GM13976 (cell line): ENCODE measurements at regions not wholly inside any gene's neighbourhood (a gene's known extent, or its start where the extent isn't known, plus 50 kb on each side); places are given as distances from the start of the nearest gene placed in this dataset.

ENCODE experiments used
- DNase-seq: peaks from one replicate; pipeline ENCODE4 v3.0.0; 2012; ENCODE audit warnings: low spot score
- in situ Hi-C: fragments of 300-500 bp; cut with MboI; formaldehyde crosslinking; loops from one replicate; pipeline ENCODE4 v1.12.0; 2022; ENCODE audit warnings: low sequenced_read_pairs, mixed read lengths, inconsistent platforms; ENCODE audit not compliant: unreplicated experiment
- TF ChIP-seq, protein P1 (sequence below): IDR thresholded peaks from 2 replicates; pipeline ENCODE4 v1.5.1; 2012; ENCODE audit warnings: borderline replicate concordance, mild to moderate bottlenecking; ENCODE audit not compliant: insufficient read depth; ENCODE audit errors: extremely low read depth, missing control alignments, control extremely low read depth

DNA sequence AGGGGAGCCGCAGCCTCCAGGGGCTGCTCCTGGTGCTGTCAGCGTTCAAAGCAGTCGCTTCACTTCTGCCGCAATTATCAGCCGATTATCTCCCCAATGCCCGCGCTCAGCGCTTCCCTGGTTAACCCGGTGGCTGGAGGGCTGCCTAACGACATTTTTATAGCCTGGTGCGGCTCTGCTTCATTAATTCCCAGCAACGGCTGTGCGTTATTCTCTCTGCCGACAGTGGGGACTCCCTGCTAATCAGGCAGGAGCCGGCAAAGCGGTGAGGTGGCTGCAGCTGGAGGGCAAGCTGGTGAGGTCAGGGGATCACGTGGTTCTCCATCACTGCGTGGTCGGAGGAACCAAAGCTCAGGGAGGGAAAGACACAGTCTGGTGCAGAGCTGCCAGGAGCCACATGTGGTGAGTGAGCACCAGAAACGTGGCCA lies 62.9 kb downstream of the GLRX5 start:
- DNase-seq: no peak
- TF ChIP-seq, protein P1, sequence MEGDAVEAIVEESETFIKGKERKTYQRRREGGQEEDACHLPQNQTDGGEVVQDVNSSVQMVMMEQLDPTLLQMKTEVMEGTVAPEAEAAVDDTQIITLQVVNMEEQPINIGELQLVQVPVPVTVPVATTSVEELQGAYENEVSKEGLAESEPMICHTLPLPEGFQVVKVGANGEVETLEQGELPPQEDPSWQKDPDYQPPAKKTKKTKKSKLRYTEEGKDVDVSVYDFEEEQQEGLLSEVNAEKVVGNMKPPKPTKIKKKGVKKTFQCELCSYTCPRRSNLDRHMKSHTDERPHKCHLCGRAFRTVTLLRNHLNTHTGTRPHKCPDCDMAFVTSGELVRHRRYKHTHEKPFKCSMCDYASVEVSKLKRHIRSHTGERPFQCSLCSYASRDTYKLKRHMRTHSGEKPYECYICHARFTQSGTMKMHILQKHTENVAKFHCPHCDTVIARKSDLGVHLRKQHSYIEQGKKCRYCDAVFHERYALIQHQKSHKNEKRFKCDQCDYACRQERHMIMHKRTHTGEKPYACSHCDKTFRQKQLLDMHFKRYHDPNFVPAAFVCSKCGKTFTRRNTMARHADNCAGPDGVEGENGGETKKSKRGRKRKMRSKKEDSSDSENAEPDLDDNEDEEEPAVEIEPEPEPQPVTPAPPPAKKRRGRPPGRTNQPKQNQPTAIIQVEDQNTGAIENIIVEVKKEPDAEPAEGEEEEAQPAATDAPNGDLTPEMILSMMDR: no peak
- in situ Hi-C loops: no loop called here

GRCh38 chr14:95601650-95602049 lies 66.8 kb downstream of the GLRX5 start:
- TF ChIP-seq, protein P1: no peak
- in situ Hi-C loops: no loop called here
- DNase-seq: no peak

DNA sequence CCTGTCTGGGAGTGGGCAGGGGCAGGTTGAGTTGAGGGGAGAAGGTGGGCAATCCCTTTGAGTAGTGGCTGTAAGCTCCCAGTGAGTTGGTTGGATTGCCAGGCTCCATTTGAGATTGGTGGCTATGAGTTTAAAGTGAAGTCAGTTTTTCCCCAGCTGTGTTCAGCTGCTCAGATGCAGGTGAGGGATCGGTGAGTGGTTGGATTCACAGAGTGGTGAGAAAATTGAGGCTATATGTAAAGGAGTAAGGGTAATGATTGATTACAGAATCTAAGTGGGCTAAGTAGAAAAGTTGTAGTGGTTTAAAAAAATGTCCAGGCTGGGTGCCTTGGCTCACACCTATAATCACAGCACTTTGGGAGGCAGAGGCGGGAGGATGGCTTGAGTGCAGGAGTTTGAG lies 68.6 kb downstream of the GLRX5 start:
- in situ Hi-C loops: no loop called here
- TF ChIP-seq, protein P1: no peak

DNA sequence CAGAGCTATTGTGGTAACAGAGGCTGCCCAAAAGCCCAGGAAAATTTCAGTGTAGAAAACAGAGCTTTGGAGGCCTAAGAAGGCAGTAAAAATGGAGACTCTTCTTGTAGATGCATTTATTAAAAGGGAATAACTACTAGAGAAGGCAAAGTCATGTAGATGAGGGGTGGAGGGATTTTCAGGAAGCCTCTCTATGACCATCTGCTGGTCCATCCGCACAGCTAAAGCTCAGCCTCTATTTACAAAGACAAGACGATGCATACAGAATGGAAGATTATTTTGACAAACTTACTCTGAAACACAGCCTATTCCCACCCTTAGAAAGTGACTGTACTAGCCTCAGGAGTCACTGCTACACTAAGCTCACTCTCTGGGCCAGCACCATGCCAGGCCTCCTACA lies 71.4 kb downstream of the GLRX5 start:
- TF ChIP-seq, protein P1: no peak
- in situ Hi-C loops: no loop called here
- DNase-seq: no peak

More for the DNA sequence above, 68.6 kb downstream of the GLRX5 start:
- DNase-seq: no peak

DNA sequence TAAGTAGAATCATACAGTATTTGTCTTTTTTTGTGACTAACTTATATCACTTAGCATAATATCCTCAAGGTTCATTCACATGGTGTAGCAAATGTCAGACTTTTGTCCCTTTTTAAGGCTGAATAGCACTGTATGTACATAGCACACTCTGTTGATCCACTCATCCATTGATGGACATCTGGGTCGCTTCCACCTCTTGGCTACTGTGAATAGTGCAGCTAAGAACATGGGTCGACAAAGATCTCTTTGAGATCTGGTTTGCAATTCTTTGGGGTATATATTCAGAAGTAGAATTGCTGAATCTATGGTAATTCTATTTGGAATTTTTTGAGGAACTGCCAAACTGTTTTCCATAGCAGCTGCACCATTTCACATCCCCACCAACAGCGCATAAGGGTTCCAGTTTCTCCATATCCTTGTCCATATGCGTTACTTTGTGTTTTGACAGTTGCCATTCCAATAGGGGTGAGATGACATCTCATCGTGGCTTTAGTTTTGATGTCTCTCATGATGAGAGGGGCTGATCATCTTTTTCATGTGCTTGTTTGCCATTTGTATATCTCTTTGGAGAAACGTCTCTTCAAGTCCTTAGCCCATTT lies 73.9 kb downstream of the GLRX5 start:
- no peak for DNase-seq
- TF ChIP-seq, protein P1: no peak
- in situ Hi-C loops: no loop called here

DNA sequence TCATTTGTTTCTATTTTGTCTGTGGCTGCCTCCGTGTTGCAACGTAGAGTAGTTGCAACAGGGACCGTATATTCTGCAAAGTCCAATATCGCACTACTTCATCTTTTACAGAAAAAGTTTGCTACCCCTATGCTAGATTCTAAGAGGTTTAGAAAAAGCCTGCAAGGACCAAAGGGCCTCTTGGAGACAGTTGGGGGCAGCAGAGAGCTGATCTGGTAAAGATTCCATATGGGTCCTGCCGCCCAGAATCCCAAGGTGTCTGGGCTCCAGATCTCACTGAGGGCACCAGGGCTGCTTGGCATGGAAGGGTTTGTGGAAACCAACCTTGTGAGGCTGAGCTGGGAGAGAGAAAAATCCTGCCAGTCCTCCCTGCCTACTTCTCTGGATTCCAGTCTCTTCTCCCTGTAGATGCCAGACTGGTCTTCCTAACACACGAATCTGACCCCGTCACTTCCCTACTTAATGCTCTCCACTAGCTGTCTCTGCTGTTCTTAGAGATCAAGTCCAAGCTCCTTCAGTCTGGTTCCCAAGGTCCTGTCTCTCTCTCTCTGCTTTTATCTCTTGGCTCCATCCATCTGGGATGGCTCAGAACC lies 74.6 kb downstream of the GLRX5 start:
- peak; percentile 43 for DNase-seq
- in situ Hi-C loops: no loop called here
- TF ChIP-seq, protein P1: peak; percentile 52
